GM18907 (cell line): ENCODE measurements at regions not wholly inside any gene's neighbourhood (a gene's known extent, or its start where the extent isn't known, plus 50 kb on each side); places are given as distances from the start of the nearest gene placed in this dataset.
A peak's percentile ranks its signal among the peaks of the same experiment; 100 is the strongest.
"Not testable (repeated sequence)": the region's sequence is repeated elsewhere in the genome, so short reads cannot be mapped to it uniquely, and the experiment has no call there.

ENCODE experiments used
- ATAC-seq: cut with Tn5 transposase; IDR thresholded peaks from one replicate; pipeline ENCODE4 v1.9.1; 2021; ENCODE audit warnings: mild to moderate bottlenecking, moderate library complexity; ENCODE audit not compliant: unreplicated experiment

- ATAC-seq, result no peak
Observed at GRCh38 chr5:124521461-124522230, 224.8 kb downstream of the ZNF608 start.

GRCh38 chr5:124519396-124519795, 227.0 kb downstream of the ZNF608 start:
- peak; percentile 91 for ATAC-seq

- ATAC-seq, result no peak
Observed at GRCh38 chr5:124516567-124516966, 229.9 kb downstream of the ZNF608 start.

- ATAC-seq, result no peak
Observed at GRCh38 chr5:124515497-124516245, 230.8 kb downstream of the ZNF608 start.

- no peak for ATAC-seq
Observed at GRCh38 chr5:124514956-124515355, 231.5 kb downstream of the ZNF608 start.

GRCh38 chr5:124512952-124513632, 233.3 kb downstream of the ZNF608 start:
- no peak for ATAC-seq

- no peak for ATAC-seq
Observed at GRCh38 chr5:124512236-124512635, 234.2 kb downstream of the ZNF608 start.

GRCh38 chr5:124511791-124512190, 234.6 kb downstream of the ZNF608 start:
- ATAC-seq, result no peak

- ATAC-seq, result no peak
Observed at GRCh38 chr5:124507688-124508087, 238.8 kb downstream of the ZNF608 start.

- ATAC-seq, result peak; percentile 94
Observed at GRCh38 chr5:124504081-124504916, 242.1 kb downstream of the ZNF608 start.

GRCh38 chr5:124502551-124502950, 243.9 kb downstream of the ZNF608 start:
- ATAC-seq, result no peak

- not testable (repeated sequence) for ATAC-seq
Observed at GRCh38 chr5:124499818-124500217, 246.6 kb downstream of the ZNF608 start.

- not testable (repeated sequence) for ATAC-seq
Observed at GRCh38 chr5:124496968-124497367, 249.5 kb downstream of the ZNF608 start.

GRCh38 chr5:124494540-124495116, 251.8 kb downstream of the ZNF608 start:
- ATAC-seq, result no peak

- no peak for ATAC-seq
Observed at GRCh38 chr5:124492444-124493224, 253.8 kb downstream of the ZNF608 start.

GRCh38 chr5:124490315-124490714, 256.1 kb downstream of the ZNF608 start:
- not testable (repeated sequence) for ATAC-seq

GRCh38 chr5:124481419-124481818, 265.0 kb downstream of the ZNF608 start:
- no peak for ATAC-seq

GRCh38 chr5:124480964-124481363, 265.5 kb downstream of the ZNF608 start:
- no peak for ATAC-seq

- ATAC-seq, result no peak
Observed at GRCh38 chr5:124480022-124480421, 266.4 kb downstream of the ZNF608 start.

GRCh38 chr5:124478264-124478663, 268.2 kb downstream of the ZNF608 start:
- no peak for ATAC-seq
